GM19238 (cell line): ENCODE measurements at regions not wholly inside any gene's neighbourhood (a gene's known extent, or its start where the extent isn't known, plus 50 kb on each side); places are given as distances from the start of the nearest gene placed in this dataset.
"Not testable (repeated sequence)": the region's sequence is repeated elsewhere in the genome, so short reads cannot be mapped to it uniquely, and the experiment has no call there.

Experiments used
- DNase-seq: peaks from one replicate; pipeline ENCODE4 v3.0.0; 2011; ENCODE audit warnings: low spot score; ENCODE audit not compliant: insufficient read length

DNA sequence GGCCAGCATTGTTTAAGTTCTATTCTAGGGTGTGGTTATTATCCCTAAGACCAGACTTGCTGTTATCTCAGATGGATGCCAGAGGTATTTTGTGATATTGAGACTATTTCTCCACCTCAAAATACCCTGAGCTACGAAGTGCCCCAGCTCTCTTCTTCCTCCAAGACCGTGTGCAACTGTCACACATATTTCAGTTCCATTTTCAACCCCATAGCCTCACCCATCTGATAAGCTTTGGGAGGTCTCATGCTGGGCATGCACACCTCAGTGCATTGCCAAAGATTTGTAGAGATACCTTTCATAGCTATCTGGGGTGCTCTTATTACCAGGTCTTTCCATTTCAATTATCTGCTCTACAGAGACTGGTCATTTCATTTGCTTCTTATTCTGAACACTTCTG lies 815.8 kb upstream of the EYS start:
- DNase-seq, result no peak

DNA sequence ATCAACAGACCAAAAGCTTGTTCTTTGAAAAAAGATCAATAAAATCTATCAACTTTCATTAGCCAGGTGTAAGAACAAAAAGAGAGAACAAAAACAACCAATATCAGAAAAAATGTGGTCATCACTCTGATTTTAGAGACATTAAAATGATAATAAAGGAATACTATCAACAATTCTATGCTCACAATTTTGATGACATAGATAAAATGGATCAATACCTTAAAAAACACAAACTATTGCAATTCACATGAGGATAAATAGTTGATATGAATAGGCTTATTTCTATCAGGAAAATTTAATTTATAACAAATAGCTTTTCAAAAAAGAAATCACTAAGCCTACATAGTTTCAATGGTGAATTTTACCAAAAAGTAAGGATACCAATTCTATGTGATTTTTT lies 809.4 kb upstream of the EYS start:
- DNase-seq, result no peak

DNA sequence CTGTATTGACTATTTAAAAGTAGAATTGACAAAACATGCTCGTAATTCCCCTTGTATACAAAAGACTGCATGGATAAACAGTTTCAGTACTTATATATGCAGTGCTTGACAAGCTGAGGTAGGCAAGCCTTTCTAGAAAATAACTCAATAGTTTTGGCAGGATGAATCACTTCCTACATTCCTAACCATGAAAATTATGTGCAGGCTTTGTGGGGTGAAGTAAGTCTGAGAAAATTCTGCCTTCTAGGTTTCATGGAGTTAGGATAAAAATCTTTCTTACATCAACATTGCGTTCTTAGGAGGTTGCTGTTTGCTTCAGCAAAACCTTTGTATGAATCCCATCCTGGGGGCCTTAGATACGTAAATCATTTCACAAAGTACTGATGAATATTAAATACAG lies 801.4 kb upstream of the EYS start:
- DNase-seq, result no peak

DNA sequence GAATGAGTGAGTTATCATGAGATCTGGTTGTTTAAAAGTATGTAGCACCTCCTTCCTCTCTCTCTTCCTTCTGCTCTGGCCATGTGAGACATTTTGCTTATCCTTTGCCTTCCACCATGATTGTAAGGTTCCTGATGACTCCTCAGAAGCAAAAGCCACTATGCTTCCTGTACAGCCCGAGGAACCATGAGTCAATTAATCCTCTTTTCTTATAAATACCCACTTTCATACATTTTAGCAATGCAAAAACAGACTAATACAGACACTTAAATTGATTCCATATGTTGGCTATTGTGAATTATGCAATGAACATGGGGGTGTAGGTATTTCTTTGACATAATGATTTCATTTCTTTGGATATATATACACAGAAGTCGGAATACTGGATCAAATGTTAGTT lies 792.8 kb upstream of the EYS start:
- no peak for DNase-seq

DNA sequence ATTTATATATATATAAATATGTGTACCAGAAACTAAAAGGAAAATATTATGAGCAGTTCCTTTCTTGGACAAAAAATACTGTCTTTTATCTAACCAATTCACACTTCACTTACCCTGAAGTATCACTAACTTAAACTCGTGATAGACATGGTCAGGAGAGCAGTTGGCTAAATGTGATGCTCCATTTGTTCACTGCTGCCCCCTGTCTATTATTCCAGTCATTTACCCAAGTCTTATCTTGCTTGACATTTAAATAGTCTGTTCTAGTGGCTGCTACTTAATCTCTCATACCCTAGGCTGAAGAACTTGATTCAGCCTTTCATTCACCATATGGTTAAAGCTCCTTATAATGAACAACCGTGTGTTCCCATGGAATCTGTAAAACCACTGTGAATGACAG lies 789.6 kb upstream of the EYS start:
- no peak for DNase-seq

DNA sequence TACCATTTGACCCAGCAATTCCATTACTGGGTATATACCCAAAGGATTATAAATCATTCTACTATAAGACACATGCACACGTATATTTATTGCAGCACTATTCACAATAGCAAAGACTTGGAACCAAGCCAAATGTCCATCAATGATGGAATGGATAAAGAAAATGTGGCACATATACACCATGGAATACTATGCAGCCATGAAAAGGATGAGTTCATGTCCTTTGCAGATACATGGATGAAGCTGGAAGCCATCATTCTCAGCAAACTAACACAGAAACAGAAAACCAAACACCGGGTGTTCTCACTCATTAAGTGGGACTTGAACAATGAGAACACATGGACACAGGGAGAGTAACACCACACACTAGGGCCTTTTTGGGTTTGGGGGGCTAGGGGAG lies 787.6 kb upstream of the EYS start:
- not testable (repeated sequence) for DNase-seq

DNA sequence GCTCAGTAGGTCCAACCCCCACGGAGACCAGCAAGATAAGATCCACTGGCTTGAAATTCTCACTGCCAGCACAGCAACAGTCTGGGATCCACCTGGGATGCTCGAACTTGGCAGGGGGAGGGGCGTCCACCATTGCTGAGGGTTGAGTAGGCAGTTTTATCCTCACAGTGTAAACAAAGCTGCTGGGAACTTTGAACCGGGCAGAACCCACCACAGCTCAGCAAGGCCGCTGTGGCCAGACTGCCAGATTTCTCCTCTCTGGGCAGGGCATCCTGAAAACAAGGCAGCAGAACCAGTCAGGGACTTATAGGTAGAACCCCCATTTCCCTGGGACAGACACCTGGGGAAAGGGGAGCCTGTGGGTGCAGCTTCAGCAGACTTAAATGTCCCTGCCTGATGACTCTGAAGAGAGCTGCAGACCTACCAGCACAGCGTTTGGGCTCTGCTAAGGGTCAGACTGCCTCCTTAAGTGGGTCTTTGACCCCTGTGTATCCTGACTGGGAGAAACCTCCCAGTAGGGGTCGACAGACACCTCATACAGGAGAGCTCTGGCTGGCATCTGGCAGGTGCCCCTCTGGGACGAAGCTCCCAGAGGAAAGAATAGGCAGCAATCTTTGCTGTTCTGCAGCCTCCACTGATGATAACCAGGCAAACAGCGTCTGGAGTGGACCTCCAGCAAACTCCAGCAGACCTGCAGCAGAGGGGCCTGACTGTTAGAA lies 782.4 kb upstream of the EYS start:
- no peak for DNase-seq

DNA sequence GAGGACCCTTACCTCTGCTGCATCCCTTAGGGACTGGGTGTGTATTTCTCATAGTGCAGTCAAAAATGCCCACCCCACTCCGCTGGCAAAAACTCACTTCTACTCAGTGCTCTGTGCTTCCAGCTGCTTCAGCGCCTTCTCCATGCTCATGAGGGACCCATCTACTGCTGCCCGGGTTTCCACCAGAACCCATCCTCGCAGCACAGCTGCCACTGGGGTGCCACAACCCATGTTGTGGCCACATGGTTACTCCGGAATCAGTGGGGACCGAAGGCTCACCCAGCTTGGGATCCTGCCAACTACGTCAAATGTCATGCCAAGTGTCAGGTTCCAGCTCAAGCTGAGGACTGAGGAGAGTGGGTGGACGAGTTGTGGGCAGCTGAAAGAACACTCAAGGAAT lies 774.2 kb upstream of the EYS start:
- no peak for DNase-seq

DNA sequence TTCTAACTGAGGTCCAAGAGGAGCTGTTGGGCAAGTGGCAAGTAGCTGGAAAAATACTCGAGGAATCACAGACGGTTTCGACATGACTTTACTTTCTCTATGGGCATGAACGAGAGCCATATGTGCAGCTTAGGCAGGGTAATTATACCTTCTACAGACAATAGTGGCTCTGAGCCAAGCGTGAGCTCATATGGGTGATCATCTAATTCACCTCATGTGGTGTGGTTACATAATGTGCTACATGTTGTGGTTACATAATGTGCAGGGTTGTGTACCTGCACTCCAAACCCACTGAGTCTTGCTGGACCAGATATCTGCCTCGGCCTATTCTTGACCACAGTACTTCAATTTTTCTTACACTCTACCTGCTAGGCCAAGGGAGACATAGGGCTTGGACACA lies 771.7 kb upstream of the EYS start:
- no peak for DNase-seq

DNA sequence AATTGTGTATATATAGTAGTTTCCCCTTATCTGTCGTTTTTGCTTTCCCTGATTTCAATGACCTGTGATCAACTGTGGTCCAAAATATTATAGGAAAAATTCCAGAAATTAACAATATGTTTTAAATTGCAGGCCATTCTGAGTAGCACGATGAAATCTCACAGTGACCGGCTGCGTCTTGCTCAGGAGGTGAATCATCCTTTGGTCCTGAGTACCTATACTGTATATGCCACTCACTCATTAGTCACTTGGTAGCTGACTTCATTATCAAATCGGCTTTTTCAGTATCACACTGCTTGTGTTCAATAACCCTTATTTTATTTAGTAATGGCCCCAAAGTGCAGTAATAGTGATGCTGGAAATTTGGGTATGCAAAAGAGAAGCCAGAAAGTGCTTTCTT lies 728.3 kb upstream of the EYS start:
- no peak for DNase-seq

DNA sequence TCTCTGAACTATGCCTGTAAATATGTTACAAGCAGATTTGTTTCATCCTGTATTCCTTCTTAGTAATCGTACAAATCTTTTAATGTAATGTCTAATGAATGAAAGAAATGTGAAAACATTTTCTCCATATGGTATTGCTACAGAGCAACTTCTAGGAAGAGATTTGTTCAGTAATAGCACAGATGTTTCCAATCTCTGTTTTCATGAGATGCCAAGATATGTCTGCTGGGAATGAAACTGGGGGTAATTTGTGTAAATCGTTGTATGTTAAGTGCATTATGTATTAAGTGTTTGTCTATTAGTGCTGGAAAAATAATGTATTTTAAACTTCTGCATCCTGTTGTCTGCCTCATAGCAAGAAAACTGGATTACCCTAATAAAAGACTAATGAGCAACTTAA lies 722.2 kb upstream of the EYS start:
- no peak for DNase-seq

DNA sequence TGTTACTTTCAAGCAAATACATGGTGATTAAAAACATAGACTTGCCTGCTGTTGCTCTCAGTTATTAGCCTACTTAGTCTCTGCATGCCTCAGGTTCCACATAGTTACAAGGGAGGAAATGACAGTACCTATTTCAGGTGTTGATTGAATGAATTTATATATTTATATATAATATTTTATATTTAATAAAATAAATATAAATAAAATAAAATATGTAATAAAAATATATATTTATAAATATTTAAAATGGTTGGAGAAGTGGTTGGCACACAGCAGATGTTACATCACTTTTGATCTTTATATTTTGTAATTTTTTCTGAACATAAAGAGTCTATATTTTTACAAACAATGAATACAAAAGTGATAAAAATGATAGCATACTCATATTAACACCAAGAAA lies 716.0 kb upstream of the EYS start:
- no peak for DNase-seq

DNA sequence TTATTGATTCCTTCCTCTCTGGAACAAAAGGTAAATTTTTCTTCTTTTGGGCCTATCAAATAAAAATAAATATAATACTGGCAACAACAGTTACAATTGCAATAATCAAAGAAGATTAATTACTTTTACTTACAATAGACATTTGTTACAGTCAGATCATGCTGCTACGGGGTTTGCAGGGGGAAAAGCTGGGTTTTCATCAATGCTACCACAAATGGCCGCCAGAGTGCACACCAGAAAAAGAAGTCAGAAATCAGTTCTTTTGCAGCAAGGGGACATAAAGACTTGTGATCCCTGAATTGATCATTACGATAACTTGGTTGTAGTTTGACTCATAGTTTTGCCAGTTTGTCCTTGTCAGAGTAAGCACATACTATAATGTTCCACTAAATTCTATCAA lies 714.5 kb upstream of the EYS start:
- no peak for DNase-seq

DNA sequence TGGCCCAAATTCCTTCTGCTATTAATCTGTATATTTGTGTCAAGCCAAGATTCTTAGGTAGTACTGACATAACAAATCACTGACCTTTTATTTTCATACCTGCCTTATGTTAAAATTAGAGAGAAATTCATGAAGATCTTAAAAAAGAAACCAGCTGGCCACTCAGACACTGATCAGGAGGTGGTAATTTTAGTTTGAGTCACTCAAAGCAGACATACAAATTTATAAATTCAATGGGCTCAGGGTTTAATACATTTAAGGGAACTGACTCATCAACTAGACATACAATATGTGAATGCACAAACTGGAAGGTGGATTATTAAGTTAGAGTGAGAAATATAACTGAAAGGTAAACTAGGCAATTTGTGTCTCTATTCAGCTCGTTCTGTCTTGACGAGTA lies 711.9 kb upstream of the EYS start:
- no peak for DNase-seq

DNA sequence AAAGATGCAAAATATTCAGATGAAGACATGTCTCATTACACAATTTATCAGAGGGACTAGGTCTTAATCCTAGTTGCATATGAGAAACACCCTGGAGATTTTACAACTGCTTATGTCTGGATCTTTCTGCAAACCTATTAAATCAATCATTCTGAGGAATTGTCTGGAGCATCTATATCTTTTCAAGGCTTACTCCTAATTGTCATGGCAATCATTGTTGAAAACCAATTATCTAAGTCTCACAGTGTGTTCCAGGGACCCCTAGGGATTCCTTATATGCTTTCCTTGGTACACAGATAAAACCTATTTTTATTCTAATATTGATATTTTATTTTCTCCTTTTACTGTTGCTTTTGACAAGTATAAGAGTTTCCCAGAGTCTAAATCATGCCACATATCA lies 696.9 kb upstream of the EYS start:
- no peak for DNase-seq

DNA sequence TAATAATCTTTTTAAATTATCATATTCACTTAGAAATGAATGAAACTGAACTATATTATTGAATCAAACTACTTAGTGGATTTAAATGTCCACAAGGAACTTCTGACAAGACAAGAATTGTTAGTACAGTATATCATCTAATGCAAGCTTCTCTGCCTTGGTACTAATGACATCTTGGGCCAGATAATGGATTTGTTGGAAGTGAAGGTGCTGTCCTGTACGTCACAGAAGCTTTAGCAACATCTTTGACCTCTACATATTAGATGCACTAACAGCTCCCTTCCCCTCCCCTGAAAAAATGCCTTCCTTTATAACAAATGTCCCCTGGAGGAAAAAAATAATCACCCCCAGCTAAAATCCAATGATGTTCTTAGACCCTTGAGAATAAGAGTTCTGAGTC lies 695.8 kb upstream of the EYS start:
- DNase-seq, result no peak

DNA sequence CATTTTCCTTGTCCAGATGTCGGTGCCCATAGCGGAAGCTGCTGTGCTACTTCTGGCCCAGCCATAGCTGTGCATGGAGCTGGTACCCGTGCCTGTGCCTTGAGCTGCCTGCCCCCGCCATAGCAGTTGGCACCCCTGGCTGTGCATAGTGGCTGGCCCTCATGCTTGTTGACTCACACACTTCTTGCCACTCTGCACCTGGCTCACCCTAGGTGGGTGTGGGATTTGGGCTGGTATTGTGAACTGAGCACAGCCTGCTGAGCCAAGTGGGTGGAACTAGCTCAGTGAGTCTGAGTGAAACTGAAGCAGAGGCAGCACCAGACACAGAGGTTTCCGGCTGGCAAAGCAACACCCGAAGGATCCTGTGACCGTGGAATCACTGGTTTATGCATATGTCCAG lies 689.5 kb upstream of the EYS start:
- DNase-seq, result no peak

DNA sequence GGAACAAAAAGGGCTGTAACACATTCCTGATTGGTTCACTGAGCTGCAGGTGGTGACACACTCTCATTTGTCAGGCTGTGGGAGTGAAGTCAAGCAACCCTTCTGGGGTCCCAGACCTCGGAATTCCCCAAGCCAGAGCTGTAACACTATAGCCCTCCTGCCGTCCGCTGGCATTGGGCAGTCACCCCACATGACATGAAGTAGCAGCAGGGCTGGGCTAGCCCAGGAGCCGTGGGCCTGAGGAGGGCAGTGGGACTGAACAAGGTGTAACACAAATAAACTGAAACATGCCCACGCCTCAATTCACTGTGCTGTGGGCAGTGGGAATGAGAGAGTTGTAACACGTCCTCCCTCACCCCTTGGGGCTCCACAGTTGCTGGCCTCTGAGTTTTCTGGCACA lies 689.1 kb upstream of the EYS start:
- no peak for DNase-seq

DNA sequence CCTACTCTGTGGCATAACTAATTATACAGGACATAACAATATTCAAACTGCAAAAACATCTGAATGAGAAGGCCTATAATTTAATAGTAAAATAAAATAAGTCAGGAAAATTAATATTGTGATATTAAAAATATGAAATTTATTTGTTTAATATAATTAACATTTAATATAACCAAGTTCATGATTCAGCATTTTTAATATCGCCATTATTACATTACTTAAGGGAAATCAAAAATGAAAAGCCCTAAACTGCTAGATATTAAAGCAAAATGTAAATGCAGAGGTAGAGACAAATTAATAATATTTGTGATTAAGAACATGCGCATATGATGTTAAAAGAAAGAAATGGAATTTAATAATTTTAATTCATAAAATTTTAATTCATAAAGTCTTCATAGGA lies 683.4 kb upstream of the EYS start:
- no peak for DNase-seq

DNA sequence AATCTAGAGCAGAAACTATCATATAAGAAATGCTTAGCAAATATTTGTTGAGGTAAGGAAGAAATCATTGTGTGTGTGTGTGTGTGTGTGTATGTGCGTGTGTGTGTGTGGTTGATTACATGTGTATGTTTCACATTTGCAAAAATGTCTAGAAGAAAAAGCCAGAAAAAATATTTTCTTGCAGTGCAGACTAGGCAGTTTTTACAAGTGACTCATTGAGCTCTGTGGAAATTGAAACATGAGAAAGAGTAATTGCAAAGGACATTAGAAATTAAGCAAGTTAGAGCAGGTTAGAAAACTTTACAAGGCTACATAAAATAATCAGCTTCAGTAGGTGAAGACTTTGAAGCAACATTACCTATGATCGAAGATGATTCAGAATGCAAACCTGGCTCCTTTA lies 669.0 kb upstream of the EYS start:
- no peak for DNase-seq

DNA sequence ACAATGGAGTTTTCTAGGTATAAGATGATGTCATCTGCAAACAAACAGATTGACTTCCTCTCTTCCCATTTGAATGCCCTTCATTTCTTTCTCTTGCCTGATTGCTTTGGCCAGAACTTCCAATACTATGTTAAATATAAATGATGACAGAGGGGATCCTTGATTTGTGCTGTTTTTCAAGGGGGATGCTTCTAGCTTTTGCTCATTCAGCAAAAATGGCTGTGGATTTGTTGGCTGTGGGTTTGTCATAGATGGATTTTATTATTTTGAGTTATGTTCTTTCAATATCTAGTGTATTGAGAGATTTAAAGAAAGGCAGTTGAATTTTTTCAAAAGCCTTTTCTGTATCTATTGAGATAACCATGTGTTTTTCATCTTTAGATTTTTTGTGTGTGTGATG lies 662.4 kb upstream of the EYS start:
- DNase-seq, result no peak

DNA sequence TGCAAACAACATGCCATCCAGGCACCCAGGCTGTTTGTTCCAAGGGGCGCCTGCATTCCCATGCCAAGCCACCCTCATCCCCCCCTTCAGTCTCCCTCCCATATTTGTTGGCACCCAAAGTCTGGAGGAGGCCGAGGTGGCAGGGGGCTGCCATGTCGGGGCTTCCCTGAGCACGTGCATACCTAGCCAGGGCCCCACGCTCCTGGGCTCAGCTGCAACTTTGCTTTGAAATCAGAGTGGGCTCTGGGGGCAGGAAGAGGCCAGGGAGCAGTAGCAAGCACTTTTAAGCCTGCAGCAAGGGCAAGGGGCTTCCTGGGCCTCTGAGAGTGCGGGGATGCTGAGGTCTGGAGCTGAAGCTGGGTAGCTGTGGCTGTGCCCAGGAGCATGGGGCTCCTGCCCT lies 655.9 kb upstream of the EYS start:
- DNase-seq, result no peak

DNA sequence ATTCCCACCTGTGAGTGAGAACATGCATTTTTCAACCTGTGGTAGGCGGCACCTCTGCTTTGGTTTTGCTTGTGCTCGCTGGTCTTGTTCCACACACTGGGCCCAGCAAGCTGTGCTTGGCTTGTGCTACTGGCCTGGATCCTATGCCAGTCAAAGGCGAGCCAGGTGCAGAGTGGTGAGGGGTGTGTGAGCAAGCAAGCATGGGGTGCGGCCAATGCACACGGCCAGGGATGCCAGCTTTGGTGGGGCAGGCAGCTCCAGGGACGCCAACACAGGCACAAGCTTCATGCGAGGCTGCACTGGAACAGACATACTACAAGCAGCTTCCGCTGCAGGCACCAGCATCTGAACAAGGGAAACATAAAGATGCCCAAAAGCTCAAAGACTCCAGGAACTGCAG lies 654.9 kb upstream of the EYS start:
- no peak for DNase-seq

DNA sequence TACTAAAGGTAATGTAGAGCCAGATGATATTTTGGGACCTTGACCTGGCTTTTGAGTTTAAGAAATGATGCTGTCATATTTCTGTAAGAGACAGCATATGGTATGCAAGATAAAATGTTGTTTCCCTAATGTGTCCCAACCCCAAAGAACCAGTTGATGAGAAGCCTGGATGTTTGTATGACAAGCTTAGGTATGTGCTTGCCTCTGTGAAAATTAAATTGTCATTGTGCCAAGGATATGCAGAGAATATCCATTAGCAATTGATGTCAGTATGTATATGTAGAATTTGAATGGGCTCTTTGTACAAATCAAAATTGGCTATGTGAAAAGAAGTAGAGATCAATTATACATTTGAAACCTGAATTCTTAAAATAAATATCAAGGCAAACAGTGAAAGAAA lies 650.8 kb upstream of the EYS start:
- DNase-seq, result no peak
